HUES64 (cell line): ENCODE measurements at regions not wholly inside any gene's neighbourhood (a gene's known extent, or its start where the extent isn't known, plus 50 kb on each side); places are given as distances from the start of the nearest gene placed in this dataset.

ENCODE experiments used
- H3K27ac ChIP-seq: 2 replicates; pipeline ENCODE4 v1.7.0; 2013; ENCODE audit warnings: low read depth, low read length, inconsistent platforms
- H3K27me3 ChIP-seq: 2 replicates; pipeline ENCODE4 v1.6.1; 2013; ENCODE audit warnings: mild to moderate bottlenecking, low read length; ENCODE audit not compliant: insufficient read depth
- H3K36me3 ChIP-seq: 2 replicates; pipeline ENCODE4 v1.6.1; 2013; ENCODE audit warnings: mild to moderate bottlenecking, low read length; ENCODE audit not compliant: insufficient read depth
- H3K4me1 ChIP-seq: 2 replicates; pipeline ENCODE4 v1.6.1; 2013; ENCODE audit warnings: mild to moderate bottlenecking, low read length, moderate library complexity; ENCODE audit not compliant: insufficient read depth
- H3K4me3 ChIP-seq: 2 replicates; pipeline ENCODE4 v1.5.1; 2013; ENCODE audit warnings: mild to moderate bottlenecking, low read length, moderate library complexity
- H3K9ac ChIP-seq: 2 replicates; pipeline ENCODE4 v1.6.1; 2013; ENCODE audit warnings: mild to moderate bottlenecking, low read depth, low read length
- H3K9me3 ChIP-seq: 2 replicates; pipeline ENCODE4 v1.6.1; 2013; ENCODE audit warnings: low read depth, low read length; ENCODE audit not compliant: insufficient read depth
- WGBS: fragments of 150-250, 120-280 bp; methylation state at CpG from one replicate; pipeline ENCODE4 v1.1.7; 2013; ENCODE audit warnings: missing lambda C conversion rate; 5-methylcytosine and 5-hydroxymethylcytosine counted together

- no peaks in the 10 kb centered on the region for H3K27me3 ChIP-seq
- H3K4me3 ChIP-seq, result no peak overlapping the region
- no peaks in the 10 kb centered on the region for H3K9me3 ChIP-seq
- H3K27ac ChIP-seq, result no peak overlapping the region
- 90% methylated on average over 2 of the region's 2 CpGs for WGBS
- H3K9ac ChIP-seq, result no peak overlapping the region
- H3K4me1 ChIP-seq, result no peaks in the 10 kb centered on the region
- H3K36me3 ChIP-seq, result no peaks in the 10 kb centered on the region
Measured at GRCh38 chr16:52050418-52050817, 496.5 kb downstream of the TOX3 start.

- Histone ChIP-seq H3K27ac (no peak overlapping the region), H3K9me3 (no peaks in the 10 kb centered on the region), H3K9ac (no peak overlapping the region), H3K4me1 (no peaks in the 10 kb centered on the region), H3K27me3 (no peaks in the 10 kb centered on the region), H3K36me3 (no peaks in the 10 kb centered on the region), H3K4me3 (no peak overlapping the region)
- 93% methylated on average over 2 of the region's 2 CpGs for WGBS
Measured at GRCh38 chr16:52035436-52035835, 511.5 kb downstream of the TOX3 start.

GRCh38 chr16:52034830-52035229 lies 512.1 kb downstream of the TOX3 start:
- H3K4me3 ChIP-seq, result no peak overlapping the region
- no peak overlapping the region for H3K27ac ChIP-seq
- H3K4me1 ChIP-seq, result no peaks in the 10 kb centered on the region
- H3K9me3 ChIP-seq, result no peaks in the 10 kb centered on the region
- H3K27me3 ChIP-seq, result no peaks in the 10 kb centered on the region
- no peak overlapping the region for H3K9ac ChIP-seq
- no peaks in the 10 kb centered on the region for H3K36me3 ChIP-seq

- Histone ChIP-seq H3K36me3 (no peaks in the 10 kb centered on the region), H3K27me3 (no peaks in the 10 kb centered on the region), H3K9me3 (no peaks in the 10 kb centered on the region), H3K9ac (no peak overlapping the region), H3K27ac (no peak overlapping the region), H3K4me1 (no peaks in the 10 kb centered on the region), H3K4me3 (no peak overlapping the region)
- WGBS, result 91% methylated on average over 1 of the region's 1 CpG
Measured at GRCh38 chr16:52033992-52034391, 513.0 kb downstream of the TOX3 start.

- Histone ChIP-seq H3K9ac (no peak overlapping the region), H3K27ac (no peak overlapping the region), H3K36me3 (no peaks in the 10 kb centered on the region), H3K4me3 (no peak overlapping the region), H3K27me3 (no peaks in the 10 kb centered on the region), H3K4me1 (no peaks in the 10 kb centered on the region), H3K9me3 (no peaks in the 10 kb centered on the region)
- WGBS, result 99% methylated on average over 4 of the region's 4 CpGs
Measured at GRCh38 chr16:52022980-52023379, 524.0 kb downstream of the TOX3 start.

GRCh38 chr16:52022177-52022576 lies 524.8 kb downstream of the TOX3 start:
- Histone ChIP-seq H3K36me3 (no peaks in the 10 kb centered on the region), H3K9me3 (no peaks in the 10 kb centered on the region), H3K4me1 (no peaks in the 10 kb centered on the region), H3K4me3 (no peak overlapping the region), H3K9ac (no peak overlapping the region), H3K27me3 (no peaks in the 10 kb centered on the region), H3K27ac (no peak overlapping the region)
- 77% methylated on average over 3 of the region's 3 CpGs for WGBS

- H3K4me3 ChIP-seq, result no peak overlapping the region
- no peak overlapping the region for H3K27ac ChIP-seq
- H3K27me3 ChIP-seq, result no peaks in the 10 kb centered on the region
- no peaks in the 10 kb centered on the region for H3K36me3 ChIP-seq
- 88% methylated on average over 2 of the region's 2 CpGs for WGBS
- no peaks in the 10 kb centered on the region for H3K4me1 ChIP-seq
- H3K9ac ChIP-seq, result no peak overlapping the region
- H3K9me3 ChIP-seq, result peaks cover 26% of the 10 kb centered on the region
Measured at GRCh38 chr16:52016387-52016786, 530.6 kb downstream of the TOX3 start.

- H3K4me3 ChIP-seq, result no peak overlapping the region
- H3K27me3 ChIP-seq, result no peaks in the 10 kb centered on the region
- no peak overlapping the region for H3K9ac ChIP-seq
- H3K36me3 ChIP-seq, result no peaks in the 10 kb centered on the region
- H3K27ac ChIP-seq, result no peak overlapping the region
- no peaks in the 10 kb centered on the region for H3K9me3 ChIP-seq
- no peaks in the 10 kb centered on the region for H3K4me1 ChIP-seq
Measured at GRCh38 chr16:52005551-52005950, 541.4 kb downstream of the TOX3 start.

- Histone ChIP-seq H3K9ac (no peak overlapping the region), H3K27me3 (no peaks in the 10 kb centered on the region), H3K4me1 (no peaks in the 10 kb centered on the region), H3K9me3 (no peaks in the 10 kb centered on the region), H3K4me3 (no peak overlapping the region), H3K27ac (no peak overlapping the region), H3K36me3 (no peaks in the 10 kb centered on the region)
- 90% methylated on average over 5 of the region's 6 CpGs for WGBS
Measured at GRCh38 chr16:52004343-52004742, 542.6 kb downstream of the TOX3 start.

- H3K4me1 ChIP-seq, result no peaks in the 10 kb centered on the region
- no peaks in the 10 kb centered on the region for H3K36me3 ChIP-seq
- H3K9me3 ChIP-seq, result no peaks in the 10 kb centered on the region
- 92% methylated on average over 6 of the region's 6 CpGs for WGBS
- no peak overlapping the region for H3K9ac ChIP-seq
- H3K27ac ChIP-seq, result no peak overlapping the region
- H3K4me3 ChIP-seq, result no peak overlapping the region
- H3K27me3 ChIP-seq, result no peaks in the 10 kb centered on the region
Measured at GRCh38 chr16:52002026-52002425, 544.9 kb downstream of the TOX3 start.

GRCh38 chr16:51996516-51996915 lies 550.4 kb downstream of the TOX3 start:
- Histone ChIP-seq H3K9ac (no peak overlapping the region), H3K4me1 (no peaks in the 10 kb centered on the region), H3K4me3 (no peak overlapping the region), H3K27me3 (no peaks in the 10 kb centered on the region), H3K9me3 (no peaks in the 10 kb centered on the region), H3K27ac (no peak overlapping the region), H3K36me3 (no peaks in the 10 kb centered on the region)
- WGBS, result 95% methylated on average over 3 of the region's 3 CpGs

GRCh38 chr16:51994597-51994996 lies 552.3 kb downstream of the TOX3 start:
- H3K36me3 ChIP-seq, result no peaks in the 10 kb centered on the region
- no peaks in the 10 kb centered on the region for H3K9me3 ChIP-seq
- no peaks in the 10 kb centered on the region for H3K4me1 ChIP-seq
- H3K9ac ChIP-seq, result no peak overlapping the region
- 87% methylated on average over 8 of the region's 8 CpGs for WGBS
- H3K27me3 ChIP-seq, result no peaks in the 10 kb centered on the region
- H3K27ac ChIP-seq, result no peak overlapping the region
- no peak overlapping the region for H3K4me3 ChIP-seq
